ENCODE measurements at regions not wholly inside any gene's neighbourhood (a gene's known extent, or its start where the extent isn't known, plus 50 kb on each side); places are given as distances from the start of the nearest gene placed in this dataset.

- intact Hi-C loops (cut with DNase I): loop anchor here in 1 of 10 donors (10.0 kb wide), 1 partner anchor 197 kb away; no protein-coding TSS in a partner anchor
- H3K9me3 ChIP-seq: peaks cover 0 to 8% (median 0%) of the 10 kb centered on the region in 12 donors
- no peaks in the 10 kb centered on the region for H3K27me3 ChIP-seq
- H3K4me1 ChIP-seq: peaks cover 0 to 6% (median 1%) of the 10 kb centered on the region in 12 donors
- H3K27ac ChIP-seq: no peak overlapping the region
- no peaks in the 10 kb centered on the region for H3K36me3 ChIP-seq
- no peak for DNase-seq
- 79 to 97% (median 86%) methylated on average over 1 of the region's 1 CpG for WGBS, 4 donors
- no peak overlapping the region for H3K4me3 ChIP-seq
- TF ChIP-seq POLR2A (IDR thresholded peaks at IDR 0.05): no peak
- no peak for ATAC-seq
These were observed 117.9 kb downstream of the JCAD start for GRCh38 chr10:29941476-29941875.

GRCh38 chr10:29932991-29933390, 126.4 kb downstream of the JCAD start:
- no peak overlapping the region for H3K4me3 ChIP-seq
- peaks cover 0 to 16% (median 0%) of the 10 kb centered on the region in 12 donors for H3K9me3 ChIP-seq
- no peaks in the 10 kb centered on the region for H3K4me1 ChIP-seq
- no peaks in the 10 kb centered on the region for H3K36me3 ChIP-seq
- WGBS, 4 donors: 85 to 90% (median 86%) methylated on average over 4 of the region's 4 CpGs
- H3K27me3 ChIP-seq: no peaks in the 10 kb centered on the region
- no peak overlapping the region for H3K27ac ChIP-seq
- DNase-seq: no peak
- intact Hi-C loops (cut with DNase I): no loop called here
- no peak for ATAC-seq
- TF ChIP-seq CTCF (IDR thresholded peaks at IDR 0.05) (no peak), POLR2A (IDR thresholded peaks at IDR 0.05) (no peak)

GRCh38 chr10:29931833-29932232, 127.6 kb downstream of the JCAD start:
- Histone ChIP-seq H3K4me3 (no peak overlapping the region), H3K4me1 (no peaks in the 10 kb centered on the region), H3K9me3 (peaks cover 0 to 16% (median 0%) of the 10 kb centered on the region in 12 donors), H3K27me3 (no peaks in the 10 kb centered on the region), H3K36me3 (no peaks in the 10 kb centered on the region), H3K27ac (no peak overlapping the region)
- intact Hi-C loops (cut with DNase I): no loop called here
- no peak for TF ChIP-seq POLR2A (IDR thresholded peaks at IDR 0.05)
- no peak for TF ChIP-seq CTCF (IDR thresholded peaks at IDR 0.05)
- ATAC-seq (no peak), DNase-seq (no peak)
- 78 to 94% (median 84%) methylated on average over 2 of the region's 2 CpGs for WGBS, 4 donors

GRCh38 chr10:29929006-29929405, 130.4 kb downstream of the JCAD start:
- TF ChIP-seq POLR2A (IDR thresholded peaks at IDR 0.05) (no peak), CTCF (IDR thresholded peaks at IDR 0.05) (no peak)
- 91 to 95% (median 94%) methylated on average over 10 of the region's 10 CpGs for WGBS, 4 donors
- Histone ChIP-seq H3K27ac (no peak overlapping the region), H3K4me1 (no peaks in the 10 kb centered on the region), H3K36me3 (no peaks in the 10 kb centered on the region), H3K27me3 (no peaks in the 10 kb centered on the region), H3K4me3 (no peak overlapping the region), H3K9me3 (peaks cover 0 to 21% (median 2%) of the 10 kb centered on the region in 12 donors)
- intact Hi-C loops (cut with DNase I): loop anchor here in 1 of 10 donors (5.0 kb wide), 1 partner anchor 73 kb away; no protein-coding TSS in a partner anchor
- ATAC-seq (no peak), DNase-seq (no peak)

GRCh38 chr10:29926693-29927048, 132.7 kb downstream of the JCAD start:
- H3K4me3 ChIP-seq: no peak overlapping the region
- TF ChIP-seq POLR2A (IDR thresholded peaks at IDR 0.05) (no peak), CTCF (IDR thresholded peaks at IDR 0.05) (peak in 7 of 12 donors; percentile 23 to 47 (median 32))
- H3K27ac ChIP-seq: no peak overlapping the region
- intact Hi-C loops (cut with DNase I): loop anchor here in 1 of 10 donors (5.0 kb wide), 1 partner anchor 76 kb away; no protein-coding TSS in a partner anchor
- H3K9me3 ChIP-seq: peaks cover 0 to 13% (median 0%) of the 10 kb centered on the region in 12 donors
- no peaks in the 10 kb centered on the region for H3K36me3 ChIP-seq
- DNase-seq (no peak), ATAC-seq (peak in 1 of 4 donors; percentile 49)
- H3K4me1 ChIP-seq: peaks cover 0 to 4% (median 0%) of the 10 kb centered on the region in 12 donors
- 71 to 83% (median 76%) methylated on average over 6 of the region's 6 CpGs for WGBS, 4 donors
- H3K27me3 ChIP-seq: no peaks in the 10 kb centered on the region
